ENCODE measurements at regions not wholly inside any gene's neighbourhood (a gene's known extent, or its start where the extent isn't known, plus 50 kb on each side); places are given as distances from the start of the nearest gene placed in this dataset.

- TF ChIP-seq CTCF (IDR thresholded peaks at IDR 0.05; ENCODE audit: poor library complexity) (no peak), EZH2 (IDR thresholded peaks at IDR 0.05; ENCODE audit: borderline replicate concordance) (no peak)
These were observed 282.1 kb upstream of the ATP10B start for GRCh38 chr5:161134083-161134482.
